Caki2 (cell line): ENCODE measurements at regions not wholly inside any gene's neighbourhood (a gene's known extent, or its start where the extent isn't known, plus 50 kb on each side); places are given as distances from the start of the nearest gene placed in this dataset.
"Not testable (repeated sequence)": the region's sequence is repeated elsewhere in the genome, so short reads cannot be mapped to it uniquely, and the experiment has no call there.

Experiments
- DNase-seq: peaks from one replicate; pipeline ENCODE4 v3.0.0-alpha.2; 2015; ENCODE audit warnings: low read depth
- in situ Hi-C: cut with HindIII; loops from 2 replicates; pipeline ENCODE4 v1.10.0; 2016; ENCODE audit warnings: low sequenced_read_pairs, low pct_unique_long_range_greater_than_20kb, mixed read lengths

- no peak for DNase-seq
- in situ Hi-C loops: no loop called here
These were observed 327.1 kb upstream of the CDH2 start for GRCh38 chr18:28504066-28504465.

- in situ Hi-C loops: no loop called here
- DNase-seq: no peak
These were observed 317.2 kb upstream of the CDH2 start for GRCh38 chr18:28494151-28494550.

GRCh38 chr18:28485918-28486317 is 309.0 kb upstream of the CDH2 start:
- in situ Hi-C loops: no loop called here
- no peak for DNase-seq

- DNase-seq: no peak
- in situ Hi-C loops: no loop called here
These were observed 308.4 kb upstream of the CDH2 start for GRCh38 chr18:28485210-28485801.

- in situ Hi-C loops: no loop called here
- DNase-seq: no peak
These were observed 301.6 kb upstream of the CDH2 start for GRCh38 chr18:28478531-28478930.

- DNase-seq: no peak
- in situ Hi-C loops: no loop called here
These were observed 299.4 kb upstream of the CDH2 start for GRCh38 chr18:28476302-28476701.

GRCh38 chr18:28469946-28470345 is 293.0 kb upstream of the CDH2 start:
- DNase-seq: no peak
- in situ Hi-C loops: no loop called here

GRCh38 chr18:28468901-28469300 is 292.0 kb upstream of the CDH2 start:
- no peak for DNase-seq
- in situ Hi-C loops: no loop called here

- in situ Hi-C loops: no loop called here
These were observed 289.3 kb upstream of the CDH2 start for GRCh38 chr18:28466204-28466603.

GRCh38 chr18:28459587-28459986 is 282.7 kb upstream of the CDH2 start:
- no peak for DNase-seq
- in situ Hi-C loops: no loop called here

More at GRCh38 chr18:28466204-28466603, 289.3 kb upstream of the CDH2 start:
- no peak for DNase-seq

GRCh38 chr18:28458751-28459150 is 281.8 kb upstream of the CDH2 start:
- in situ Hi-C loops: no loop called here
- DNase-seq: no peak

GRCh38 chr18:28457784-28458183 is 280.9 kb upstream of the CDH2 start:
- DNase-seq: no peak
- in situ Hi-C loops: no loop called here

- no peak for DNase-seq
- in situ Hi-C loops: no loop called here
These were observed 279.0 kb upstream of the CDH2 start for GRCh38 chr18:28455971-28456370.

- in situ Hi-C loops: no loop called here
- DNase-seq: peak; percentile 1
These were observed 262.9 kb upstream of the CDH2 start for GRCh38 chr18:28439870-28440269.

- in situ Hi-C loops: no loop called here
- no peak for DNase-seq
These were observed 261.5 kb upstream of the CDH2 start for GRCh38 chr18:28438381-28438780.

- no peak for DNase-seq
These were observed 255.4 kb upstream of the CDH2 start for GRCh38 chr18:28432339-28432738.

GRCh38 chr18:28425886-28426285 is 249.0 kb upstream of the CDH2 start:
- in situ Hi-C loops: no loop called here
- DNase-seq: no peak

More at GRCh38 chr18:28432339-28432738, 255.4 kb upstream of the CDH2 start:
- in situ Hi-C loops: no loop called here

GRCh38 chr18:28422577-28422976 is 245.6 kb upstream of the CDH2 start:
- in situ Hi-C loops: no loop called here
- DNase-seq: no peak

- DNase-seq, in situ Hi-C loops: not testable (repeated sequence)
These were observed 245.0 kb upstream of the CDH2 start for GRCh38 chr18:28421950-28422349.

GRCh38 chr18:28412521-28412920 is 235.6 kb upstream of the CDH2 start:
- DNase-seq: no peak
- in situ Hi-C loops: no loop called here

GRCh38 chr18:28411806-28412205 is 234.9 kb upstream of the CDH2 start:
- no peak for DNase-seq
- in situ Hi-C loops: no loop called here
